Right lobe of liver (tissue), 6 donors: ENCODE measurements at regions not wholly inside any gene's neighbourhood (a gene's known extent, or its start where the extent isn't known, plus 50 kb on each side); places are given as distances from the start of the nearest gene placed in this dataset.

Experiments
- ATAC-seq, 4 donors: fragments of 200-7000 bp; cut with Tn5 transposase; one replicate each; pipeline ENCODE4 v1.9.1; 2020; ENCODE audit warnings: mild to moderate bottlenecking in 4 of 4, moderate library complexity in 4 of 4
- DNase-seq, 3 donors: peaks; one replicate each; pipeline ENCODE4 v3.0.0-alpha.2; 2020
- H3K27ac ChIP-seq, 3 donors: fragments of 200-600 bp; one replicate each; pipeline ENCODE4 v1.8.0; 2022
- H3K27me3 ChIP-seq, 2 donors: fragments of 200-600 bp; one replicate each; pipeline ENCODE4 v1.8.0; 2022
- H3K36me3 ChIP-seq, 4 donors: fragments of 200-600 bp; sonication (generic) in 1 of 4; one replicate each; pipeline versions ENCODE4 v1.5.1 to v1.8.0; 2017 to 2022; ENCODE audit warnings: control low read depth in 1 of 4
- H3K4me1 ChIP-seq, 4 donors: fragments of 200-600 bp; sonication (generic) in 1 of 4; one replicate each; pipeline versions ENCODE4 v1.5.1 to v1.8.0; 2017 to 2022; ENCODE audit warnings: control low read depth in 1 of 4
- H3K4me3 ChIP-seq, 3 donors: fragments of 200-600 bp; one replicate each; pipeline ENCODE4 v1.8.0; 2022
- H3K9me3 ChIP-seq, 4 donors: fragments of 200-600 bp; sonication (generic) in 1 of 4; one replicate each; pipeline versions ENCODE4 v1.5.1 to v1.8.0; 2017 to 2022; ENCODE audit warnings: control low read depth in 1 of 4
- POLR2A ChIP-seq: fragments of 450-650 bp; IDR thresholded peaks from one replicate; pipeline ENCODE4 v1.6.1; 2017; ENCODE audit warnings: antibody characterized with exemption, mild to moderate bottlenecking
- WGBS: methylation state at CpG from one replicate; pipeline ENCODE4 v1.1.6; 2018; ENCODE audit warnings: low coverage, low lambda C conversion rate; ENCODE audit not compliant: insufficient coverage; ENCODE audit errors: missing lambda C conversion rate; 5-methylcytosine and 5-hydroxymethylcytosine counted together
- intact Hi-C, 2 donors: fragments of 100-400 bp; cut with DNase I; formaldehyde crosslinking; loops; one replicate each; pipeline versions ENCODE4 v1.11.2 to v1.14.1; 2022
- TF ChIP-seq, protein P1 (sequence below), 4 donors: fragments of 200-600 bp in 3 of 4; fragments of 450-650 bp in 1 of 4; IDR thresholded peaks; one replicate each; pipeline versions ENCODE4 v1.5.1 to v1.8.0; 2016 to 2022; ENCODE audit warnings: antibody characterized with exemption in 4 of 4, mild to moderate bottlenecking in 2 of 4
- donor health status: DM: no; HTN: yes; CAD: no.
- donor health status: DM: no; HTN: no; CAD: no.
- donor health status: DM: no; HTN: no; CAD: no.
- donor health status: DM: no; HTN: yes; CAD: no.
- donor health status: DM: no; HTN: yes; CAD: no.

- no peaks in the 10 kb centered on the region for H3K36me3 ChIP-seq
- H3K4me1 ChIP-seq, result no peaks in the 10 kb centered on the region
- no peak overlapping the region for H3K27ac ChIP-seq
- no peak overlapping the region for H3K4me3 ChIP-seq
- H3K27me3 ChIP-seq, result no peaks in the 10 kb centered on the region
- ATAC-seq (no peak), DNase-seq (no peak)
- intact Hi-C loops, result no loop called here
- H3K9me3 ChIP-seq, result no peaks in the 10 kb centered on the region
- 66% methylated on average over 4 of the region's 5 CpGs for WGBS
- TF ChIP-seq, protein P1, sequence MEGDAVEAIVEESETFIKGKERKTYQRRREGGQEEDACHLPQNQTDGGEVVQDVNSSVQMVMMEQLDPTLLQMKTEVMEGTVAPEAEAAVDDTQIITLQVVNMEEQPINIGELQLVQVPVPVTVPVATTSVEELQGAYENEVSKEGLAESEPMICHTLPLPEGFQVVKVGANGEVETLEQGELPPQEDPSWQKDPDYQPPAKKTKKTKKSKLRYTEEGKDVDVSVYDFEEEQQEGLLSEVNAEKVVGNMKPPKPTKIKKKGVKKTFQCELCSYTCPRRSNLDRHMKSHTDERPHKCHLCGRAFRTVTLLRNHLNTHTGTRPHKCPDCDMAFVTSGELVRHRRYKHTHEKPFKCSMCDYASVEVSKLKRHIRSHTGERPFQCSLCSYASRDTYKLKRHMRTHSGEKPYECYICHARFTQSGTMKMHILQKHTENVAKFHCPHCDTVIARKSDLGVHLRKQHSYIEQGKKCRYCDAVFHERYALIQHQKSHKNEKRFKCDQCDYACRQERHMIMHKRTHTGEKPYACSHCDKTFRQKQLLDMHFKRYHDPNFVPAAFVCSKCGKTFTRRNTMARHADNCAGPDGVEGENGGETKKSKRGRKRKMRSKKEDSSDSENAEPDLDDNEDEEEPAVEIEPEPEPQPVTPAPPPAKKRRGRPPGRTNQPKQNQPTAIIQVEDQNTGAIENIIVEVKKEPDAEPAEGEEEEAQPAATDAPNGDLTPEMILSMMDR (IDR thresholded peaks at IDR 0.05), result no peak
- TF ChIP-seq POLR2A, result no peak
Measured at GRCh38 chr20:60806824-60807223, 445.2 kb upstream of the CDH4 start.

DNA sequence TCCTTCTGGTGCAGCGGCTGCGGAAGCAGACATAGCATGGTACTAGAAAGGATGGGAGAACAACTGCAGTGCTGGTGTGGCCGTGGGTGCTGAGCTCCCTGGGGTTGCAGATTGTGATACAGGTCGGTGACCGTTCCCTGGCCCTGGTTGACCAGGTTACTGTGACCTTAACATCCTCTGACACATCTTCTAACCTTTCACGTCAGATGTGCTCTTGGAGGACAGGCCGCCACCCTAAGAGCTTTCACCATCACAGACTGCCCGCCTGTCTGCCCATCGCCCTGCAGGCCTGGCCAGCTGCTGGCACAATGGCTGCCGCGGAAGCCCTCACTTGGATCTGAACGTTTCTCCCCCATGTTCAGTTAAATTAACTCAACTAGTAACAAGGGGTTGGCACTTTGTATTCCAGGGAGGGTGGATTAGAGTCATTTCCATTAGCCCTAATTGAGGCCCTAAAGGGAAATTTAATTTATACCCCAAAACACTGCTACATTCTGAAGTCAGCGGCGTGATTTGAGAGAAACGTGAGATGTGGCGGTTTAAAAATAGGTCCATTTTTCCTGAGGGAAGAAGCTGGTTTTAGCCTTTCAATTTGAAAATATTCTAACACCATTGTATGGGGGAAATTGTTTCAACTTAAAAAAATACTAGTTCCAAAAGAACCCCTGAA lies 443.9 kb upstream of the CDH4 start:
- Histone ChIP-seq H3K4me3 (no peak overlapping the region), H3K27me3 (no peaks in the 10 kb centered on the region), H3K36me3 (no peaks in the 10 kb centered on the region), H3K9me3 (no peaks in the 10 kb centered on the region), H3K4me1 (no peaks in the 10 kb centered on the region), H3K27ac (no peak overlapping the region)
- TF ChIP-seq, protein P1 (IDR thresholded peaks at IDR 0.05), result no peak
- no peak for TF ChIP-seq POLR2A
- 74% methylated on average over 5 of the region's 16 CpGs for WGBS
- DNase-seq, result no peak
- intact Hi-C loops, result no loop called here
- no peak for ATAC-seq

DNA sequence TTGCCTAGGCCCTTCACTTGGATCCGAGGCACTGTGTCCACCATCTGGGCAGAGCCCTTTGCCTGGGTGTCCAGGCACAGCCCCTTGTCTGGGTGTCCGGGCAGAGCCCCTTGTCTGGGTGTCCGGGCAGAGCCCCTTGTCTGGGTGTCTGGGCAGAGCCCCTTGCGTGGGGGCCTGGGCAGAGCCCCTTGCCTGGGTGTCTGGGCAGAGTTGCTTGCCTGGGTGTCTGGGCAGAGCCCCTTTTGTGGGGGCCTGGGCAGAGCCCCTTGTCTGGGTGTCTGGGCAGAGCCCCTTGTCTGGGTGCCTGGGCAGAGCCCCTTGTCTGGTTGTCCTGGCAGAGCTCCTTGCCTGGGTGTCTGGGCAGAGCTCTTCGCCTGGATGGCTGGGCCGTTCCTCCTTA lies 443.4 kb upstream of the CDH4 start:
- no peak for DNase-seq
- WGBS, result 50% methylated on average over 2 of the region's 6 CpGs
- intact Hi-C loops, result no loop called here
- no peak for ATAC-seq
- H3K4me1 ChIP-seq, result no peaks in the 10 kb centered on the region
- H3K36me3 ChIP-seq, result no peaks in the 10 kb centered on the region
- no peak overlapping the region for H3K27ac ChIP-seq
- H3K9me3 ChIP-seq, result no peaks in the 10 kb centered on the region
- no peaks in the 10 kb centered on the region for H3K27me3 ChIP-seq
- TF ChIP-seq POLR2A, result no peak
- TF ChIP-seq, protein P1 (IDR thresholded peaks at IDR 0.05), result no peak
- no peak overlapping the region for H3K4me3 ChIP-seq

GRCh38 chr20:60810561-60810960 lies 441.5 kb upstream of the CDH4 start:
- H3K27ac ChIP-seq, result no peak overlapping the region
- H3K9me3 ChIP-seq, result no peaks in the 10 kb centered on the region
- H3K4me3 ChIP-seq, result no peak overlapping the region
- 28% methylated on average over 3 of the region's 4 CpGs for WGBS
- ATAC-seq, result no peak
- H3K4me1 ChIP-seq, result no peaks in the 10 kb centered on the region
- intact Hi-C loops, result no loop called here
- no peak for DNase-seq
- H3K27me3 ChIP-seq, result no peaks in the 10 kb centered on the region
- TF ChIP-seq POLR2A, result no peak
- TF ChIP-seq, protein P1 (IDR thresholded peaks at IDR 0.05), result no peak
- no peaks in the 10 kb centered on the region for H3K36me3 ChIP-seq

GRCh38 chr20:60812561-60812960 lies 439.5 kb upstream of the CDH4 start:
- Histone ChIP-seq H3K27ac (no peak overlapping the region), H3K36me3 (no peaks in the 10 kb centered on the region), H3K4me1 (no peaks in the 10 kb centered on the region), H3K27me3 (no peaks in the 10 kb centered on the region), H3K9me3 (no peaks in the 10 kb centered on the region), H3K4me3 (no peak overlapping the region)
- no peak for DNase-seq
- no peak for ATAC-seq
- 25% methylated on average over 3 of the region's 3 CpGs for whole genome bisulfite sequencing
- TF ChIP-seq, protein P1 (IDR thresholded peaks at IDR 0.05), result no peak
- no peak for TF ChIP-seq POLR2A
- intact Hi-C loops, result no loop called here
